AG04449 (cell line): ENCODE measurements at regions not wholly inside any gene's neighbourhood (a gene's known extent, or its start where the extent isn't known, plus 50 kb on each side); places are given as distances from the start of the nearest gene placed in this dataset.

Source experiments
- CTCF ChIA-PET: fragments of 350-600 bp; formaldehyde crosslinking; extraction: SDS; loops from one replicate; lab custom pipeline; 2021; ENCODE audit warnings: antibody characterized with exemption; lab: Yijun Ruan, JAX
- POLR2A ChIA-PET: fragments of 400-600, 350-600 bp; formaldehyde crosslinking; extraction: SDS; loops from one replicate; lab custom pipeline; 2020; ENCODE audit warnings: antibody characterized with exemption, inconsistent platforms; lab: Yijun Ruan, JAX
- DNase-seq: peaks from one replicate; pipeline ENCODE4 v3.0.0-alpha.2; 2010; ENCODE audit warnings: low read depth, low spot score
- H3K4me3 ChIP-seq: 2 replicates; pipeline ENCODE4 v1.5.1; 2011; ENCODE audit warnings: low read depth, mild to moderate bottlenecking, control low read depth, low read length
- TF ChIP-seq, protein P1 (sequence below): IDR thresholded peaks from one replicate; pipeline ENCODE4 v1.5.1; 2011; ENCODE audit warnings: mild to moderate bottlenecking, moderate library complexity, low read length, control low read depth, inconsistent platforms; ENCODE audit not compliant: insufficient read depth; ENCODE audit errors: missing control alignments

DNA sequence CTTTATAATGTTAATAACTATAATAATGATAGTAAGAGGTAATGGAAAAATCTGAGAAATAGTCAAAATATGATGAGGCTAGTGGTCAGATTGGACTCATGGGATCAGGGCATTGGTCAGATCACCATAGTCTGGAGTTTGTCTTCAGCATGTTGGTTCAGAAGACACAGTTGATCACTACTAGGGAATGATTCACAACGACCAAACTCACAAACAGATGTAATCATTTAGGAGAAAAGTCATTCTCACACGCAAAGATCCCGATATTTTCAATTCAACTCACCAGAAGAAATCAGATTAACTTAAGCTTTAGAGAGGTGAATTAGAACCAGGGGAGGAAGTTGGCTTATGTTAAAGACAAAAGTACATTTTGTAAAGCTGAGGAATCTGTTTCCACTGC lies 131.8 kb downstream of the LURAP1L start:
- DNase-seq: no peak
- TF ChIP-seq, protein P1, sequence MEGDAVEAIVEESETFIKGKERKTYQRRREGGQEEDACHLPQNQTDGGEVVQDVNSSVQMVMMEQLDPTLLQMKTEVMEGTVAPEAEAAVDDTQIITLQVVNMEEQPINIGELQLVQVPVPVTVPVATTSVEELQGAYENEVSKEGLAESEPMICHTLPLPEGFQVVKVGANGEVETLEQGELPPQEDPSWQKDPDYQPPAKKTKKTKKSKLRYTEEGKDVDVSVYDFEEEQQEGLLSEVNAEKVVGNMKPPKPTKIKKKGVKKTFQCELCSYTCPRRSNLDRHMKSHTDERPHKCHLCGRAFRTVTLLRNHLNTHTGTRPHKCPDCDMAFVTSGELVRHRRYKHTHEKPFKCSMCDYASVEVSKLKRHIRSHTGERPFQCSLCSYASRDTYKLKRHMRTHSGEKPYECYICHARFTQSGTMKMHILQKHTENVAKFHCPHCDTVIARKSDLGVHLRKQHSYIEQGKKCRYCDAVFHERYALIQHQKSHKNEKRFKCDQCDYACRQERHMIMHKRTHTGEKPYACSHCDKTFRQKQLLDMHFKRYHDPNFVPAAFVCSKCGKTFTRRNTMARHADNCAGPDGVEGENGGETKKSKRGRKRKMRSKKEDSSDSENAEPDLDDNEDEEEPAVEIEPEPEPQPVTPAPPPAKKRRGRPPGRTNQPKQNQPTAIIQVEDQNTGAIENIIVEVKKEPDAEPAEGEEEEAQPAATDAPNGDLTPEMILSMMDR: no peak
- ChIA-PET CTCF (no interaction called here), POLR2A (no interaction called here)
- no peak overlapping the region for H3K4me3 ChIP-seq

DNA sequence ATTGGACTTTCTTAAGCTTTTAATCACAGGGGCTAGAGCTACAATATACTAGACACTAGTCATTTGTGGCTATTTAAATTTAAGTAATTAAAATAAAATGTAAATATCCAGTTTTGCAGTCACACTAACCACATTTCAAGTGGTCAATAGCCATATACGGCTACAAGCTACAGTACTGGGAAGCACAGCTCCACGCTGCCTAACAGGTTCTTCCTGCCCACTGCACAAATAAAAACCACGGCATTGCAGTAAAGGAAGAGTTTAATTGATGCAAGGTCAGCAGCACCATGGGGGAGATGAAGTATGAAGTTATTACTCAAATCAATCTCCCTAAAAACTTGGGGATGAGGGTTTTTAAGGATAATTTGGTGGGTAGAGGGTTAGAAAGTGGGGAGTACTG lies 134.1 kb downstream of the LURAP1L start:
- ChIA-PET CTCF (interaction anchor here (0.8 kb wide), 1 partner anchor 186 kb away, joined by 3 read pairs; no protein-coding TSS in a partner anchor), POLR2A (no interaction called here)
- no peak for DNase-seq
- TF ChIP-seq, protein P1: no peak
- H3K4me3 ChIP-seq: no peak overlapping the region

DNA sequence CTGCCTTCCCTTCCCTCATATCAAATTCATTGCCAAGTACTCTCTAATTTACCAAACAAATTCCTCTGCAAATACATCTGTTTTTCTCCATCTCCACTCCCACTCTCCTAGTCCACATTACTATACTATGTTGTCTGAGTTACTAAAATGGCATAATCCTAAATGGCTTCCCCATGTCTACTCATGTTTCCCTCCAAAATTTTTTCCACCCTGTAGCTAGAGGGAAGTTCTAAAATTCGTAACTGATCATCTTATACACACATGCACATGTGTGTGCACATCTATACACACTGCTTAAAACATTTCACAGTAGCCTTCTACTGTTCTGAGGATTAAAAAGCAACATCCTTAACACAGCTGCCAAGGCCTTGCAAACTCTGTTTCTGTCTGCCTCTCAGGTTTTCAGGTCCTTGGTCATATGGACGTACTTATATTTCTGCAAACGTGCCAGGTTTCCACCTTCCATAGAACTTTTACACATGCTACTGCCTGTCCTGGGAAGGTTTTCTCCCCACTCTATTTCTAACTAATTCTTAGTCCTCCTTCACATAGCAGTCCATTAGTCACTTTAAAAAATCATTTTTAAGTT lies 140.6 kb downstream of the LURAP1L start:
- TF ChIP-seq, protein P1: no peak

DNA sequence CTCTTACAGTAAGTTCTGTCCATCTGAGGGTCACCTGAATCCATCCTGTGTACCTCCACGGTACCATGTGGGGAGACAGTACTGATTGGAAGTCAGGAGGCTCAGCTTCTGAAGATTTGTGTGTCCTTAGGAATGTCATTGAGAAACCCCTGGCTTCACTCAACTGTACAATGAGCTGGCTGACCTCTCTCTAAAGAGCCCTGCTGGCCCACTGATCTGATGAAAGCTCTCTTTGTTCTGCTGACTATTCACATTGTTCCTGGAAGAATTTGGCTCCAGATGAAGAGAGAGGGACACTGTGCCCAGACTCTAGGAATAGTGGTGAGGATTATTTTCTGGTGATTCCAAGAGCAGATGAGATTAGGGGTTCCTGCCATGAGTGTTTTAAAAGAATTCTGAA lies 141.2 kb downstream of the LURAP1L start:
- H3K4me3 ChIP-seq: no peak overlapping the region
- ChIA-PET POLR2A (no interaction called here), CTCF (no interaction called here)
- no peak for DNase-seq
- TF ChIP-seq, protein P1: no peak

More for the DNA sequence above, 140.6 kb downstream of the LURAP1L start:
- no peak overlapping the region for H3K4me3 ChIP-seq
- CTCF ChIA-PET: no interaction called here
- POLR2A ChIA-PET: no interaction called here
- no peak for DNase-seq

DNA sequence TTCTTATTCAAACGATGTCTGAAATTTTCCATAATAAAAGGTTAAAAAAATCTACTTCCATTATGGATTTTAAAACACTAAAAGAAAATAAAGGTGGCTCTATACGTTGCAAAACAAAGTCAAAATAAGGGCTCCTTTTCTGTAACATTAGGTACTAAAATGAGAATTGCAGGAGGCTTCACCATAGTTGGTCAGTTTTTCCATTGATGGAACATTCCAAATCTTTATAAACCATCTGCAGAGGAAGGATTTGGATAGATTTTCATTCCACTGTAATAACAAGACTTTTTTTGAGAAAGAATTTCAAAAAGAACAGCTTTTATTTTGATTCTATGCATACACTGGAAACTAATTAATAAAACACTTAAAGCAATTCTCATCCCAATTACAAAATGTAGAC lies 145.6 kb downstream of the LURAP1L start:
- TF ChIP-seq, protein P1: no peak
- no peak for DNase-seq
- POLR2A ChIA-PET: no interaction called here
- H3K4me3 ChIP-seq: no peak overlapping the region
- CTCF ChIA-PET: no interaction called here

DNA sequence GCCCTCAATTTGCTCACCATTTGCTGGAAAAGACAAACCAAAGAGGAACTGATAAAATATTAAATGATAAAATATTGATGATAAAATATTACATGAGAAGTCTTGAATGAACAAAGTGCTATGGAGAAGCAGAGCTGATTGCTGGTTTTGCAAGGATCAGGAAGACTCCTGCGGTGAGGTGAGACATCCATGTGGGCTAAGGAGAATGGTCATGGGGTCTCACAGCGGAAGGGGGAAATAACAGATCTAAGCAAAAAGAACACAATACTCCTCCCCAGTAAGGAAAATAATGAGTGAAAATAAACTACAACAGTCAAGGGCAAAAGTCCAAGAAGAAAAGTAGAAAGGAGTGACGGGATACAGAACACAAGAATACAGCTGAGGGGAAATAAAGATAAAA lies 146.8 kb downstream of the LURAP1L start:
- ChIA-PET CTCF (interaction anchor here (0.7 to 1.4 kb wide), 3 partner anchors 29 to 39 kb away, joined by 3 read pairs; no protein-coding TSS in a partner anchor), POLR2A (no interaction called here)
- no peak overlapping the region for H3K4me3 ChIP-seq
- TF ChIP-seq, protein P1: no peak
- DNase-seq: no peak
